HL-60/S4 treated with retinoic acid at 250 ng/mL for 4 days and 3 days (cell line): ENCODE measurements at regions not wholly inside any gene's neighbourhood (a gene's known extent, or its start where the extent isn't known, plus 50 kb on each side); places are given as distances from the start of the nearest gene placed in this dataset.
"Not testable (repeated sequence)": the region's sequence is repeated elsewhere in the genome, so short reads cannot be mapped to it uniquely, and the experiment has no call there.

Experiments used
- in situ Hi-C: fragments of 300-500 bp; cut with MboI; formaldehyde crosslinking; loops from 2 replicates; pipeline ENCODE4 v1.7.0; 2022; ENCODE audit warnings: low sequenced_read_pairs

GRCh38 chr2:182477774-182478173 lies 50.9 kb upstream of the PDE1A start:
- in situ Hi-C loops: no loop called here

GRCh38 chr2:182481676-182482075 lies 54.8 kb upstream of the PDE1A start:
- in situ Hi-C loops: no loop called here

GRCh38 chr2:182482511-182482910 lies 55.7 kb upstream of the PDE1A start:
- in situ Hi-C loops: no loop called here

GRCh38 chr2:182496596-182496995 lies 69.8 kb upstream of the PDE1A start:
- in situ Hi-C loops: no loop called here

- in situ Hi-C loops: no loop called here
Measured at GRCh38 chr2:182499706-182500470, 73.1 kb upstream of the PDE1A start.

GRCh38 chr2:182503886-182504285 lies 77.0 kb upstream of the PDE1A start:
- in situ Hi-C loops: no loop called here

- in situ Hi-C loops: no loop called here
Measured at GRCh38 chr2:182504903-182505302, 78.1 kb upstream of the PDE1A start.

- in situ Hi-C loops: no loop called here
Measured at GRCh38 chr2:182506606-182507005, 79.8 kb upstream of the PDE1A start.

GRCh38 chr2:182508583-182508982 lies 81.7 kb upstream of the PDE1A start:
- in situ Hi-C loops: not testable (repeated sequence)

GRCh38 chr2:182509216-182509615 lies 82.4 kb upstream of the PDE1A start:
- in situ Hi-C loops: no loop called here

GRCh38 chr2:182521453-182522404 lies 94.9 kb upstream of the PDE1A start:
- in situ Hi-C loops: no loop called here

GRCh38 chr2:182522405-182522896 lies 95.6 kb upstream of the PDE1A start:
- in situ Hi-C loops: no loop called here

GRCh38 chr2:182522972-182523473 lies 96.2 kb upstream of the PDE1A start:
- in situ Hi-C loops: no loop called here

GRCh38 chr2:182530636-182531035 lies 103.8 kb upstream of the PDE1A start:
- in situ Hi-C loops: no loop called here

- in situ Hi-C loops: no loop called here
Measured at GRCh38 chr2:182540252-182540651, 113.4 kb upstream of the PDE1A start.

GRCh38 chr2:182541268-182541667 lies 114.4 kb upstream of the PDE1A start:
- in situ Hi-C loops: no loop called here

GRCh38 chr2:182542501-182543258 lies 115.8 kb upstream of the PDE1A start:
- in situ Hi-C loops: no loop called here

GRCh38 chr2:182543741-182544525 lies 117.1 kb upstream of the PDE1A start:
- in situ Hi-C loops: no loop called here

- in situ Hi-C loops: no loop called here
Measured at GRCh38 chr2:182545420-182546167, 118.8 kb upstream of the PDE1A start.
